K562 (cell line): ENCODE measurements at regions not wholly inside any gene's neighbourhood (a gene's known extent, or its start where the extent isn't known, plus 50 kb on each side); places are given as distances from the start of the nearest gene placed in this dataset.

Source experiments
- ATAC-seq: fragments of 200-7000 bp; cut with Tn5 transposase; 3 replicates; pipeline ENCODE4 v1.9.1; 2020; ENCODE audit warnings: moderate library complexity
- BruUV-seq: library from RNA; stranded (reverse); fragments of 400-500 nt; replicated peaks from 2 replicates; lab custom pipeline; 2021; lab: Mats Ljungman, UMichigan
- CTCF ChIA-PET: fragments of 300-600 bp; formaldehyde crosslinking; extraction: SDS; loops from one replicate; lab custom pipeline; 2021; ENCODE audit warnings: low intra/inter-chr PET ratio; lab: Yijun Ruan, JAX
- POLR2A ChIA-PET: fragments of 300-600, 350-650 bp; sonication (Branson Sonifier 250); formaldehyde crosslinking; extraction: SDS; loops from one replicate; lab custom pipeline; 2021; ENCODE audit warnings: antibody characterized with exemption, inconsistent platforms; lab: Yijun Ruan, JAX
- DNase-seq, 4 experiments: peaks; one replicate each; pipeline versions ENCODE4 v3.0.0 to v3.0.0-alpha.2; 2011 to 2018; ENCODE audit warnings: low spot score in 3 of 4, mixed read lengths in 3 of 4; ENCODE audit errors: extremely low read depth in 1 of 4
- FAIRE-seq: peaks from 2 replicates; lab custom pipeline; 2011; peaks lifted over from hg19 to GRCh38; lab: Jason Lieb, UNC
- H2AFZ ChIP-seq: 2 replicates; pipeline ENCODE4 v1.6.0; 2011; ENCODE audit warnings: low read depth, low read length, control low read depth, inconsistent platforms
- H3K27ac ChIP-seq: fragments of 200-600 bp; 3 replicates; pipeline ENCODE4 v1.8.0; 2011; ENCODE audit warnings: low read depth, mild to moderate bottlenecking, control low read depth, inconsistent platforms, low read length, moderate library complexity, mixed read lengths; ENCODE audit errors: extremely low read depth
- H3K27me3 ChIP-seq, 2 experiments: fragments of 300-600 bp in 1 of 2; 2 replicates in 1 of 2; 3 replicates in 1 of 2; pipeline versions ENCODE4 v1.6.0 to v1.8.0; 2011; ENCODE audit warnings: inconsistent platforms in 2 of 2, low read length in 2 of 2, mild to moderate bottlenecking in 1 of 2, mixed read lengths in 1 of 2, moderate library complexity in 1 of 2; ENCODE audit not compliant: control insufficient read depth in 2 of 2, insufficient read depth in 2 of 2
- H3K36me3 ChIP-seq: fragments of 300-600 bp; 3 replicates; pipeline ENCODE4 v1.8.0; 2011; ENCODE audit warnings: mild to moderate bottlenecking, low read length, inconsistent platforms; ENCODE audit not compliant: control insufficient read depth, insufficient read depth
- H3K4me1 ChIP-seq, 2 experiments: fragments of 200-600 bp in 1 of 2; replicated peaks in 1 of 2; 2 replicates in 1 of 2; 3 replicates in 1 of 2; pipeline versions ENCODE4 v1.5.1 to v1.8.0; 2011; ENCODE audit warnings: inconsistent platforms in 2 of 2, low read length in 2 of 2, mild to moderate bottlenecking in 1 of 2, mixed read lengths in 1 of 2, moderate library complexity in 1 of 2; ENCODE audit not compliant: control insufficient read depth in 2 of 2, insufficient read depth in 2 of 2
- H3K4me2 ChIP-seq: 2 replicates; pipeline ENCODE4 v1.6.1; 2011; ENCODE audit warnings: low read length, control low read depth, inconsistent platforms, mixed read lengths; ENCODE audit not compliant: insufficient read depth
- H3K4me3 ChIP-seq: fragments of 200-600 bp; sonication (generic), shearing (Covaris generic); 2 replicates; pipeline ENCODE4 v1.5.1; 2016; ENCODE audit warnings: control low read depth, inconsistent platforms
- H3K79me2 ChIP-seq: fragments of 200-600 bp; 3 replicates; pipeline ENCODE4 v1.8.0; 2011; ENCODE audit warnings: low read length, inconsistent platforms; ENCODE audit not compliant: control insufficient read depth, insufficient read depth
- H3K9ac ChIP-seq, 2 experiments: 2 replicates each; pipeline versions ENCODE4 v1.6.0 to v1.6.1; 2011; ENCODE audit warnings: low read depth in 2 of 2, low read length in 2 of 2, control low read depth in 1 of 2, inconsistent platforms in 1 of 2, mild to moderate bottlenecking in 1 of 2, mixed read lengths in 1 of 2; ENCODE audit not compliant: insufficient read depth in 1 of 2
- H3K9me1 ChIP-seq: one replicate; pipeline ENCODE4 v1.6.0; 2011; ENCODE audit warnings: inconsistent platforms, mild to moderate bottlenecking, low read length, moderate library complexity; ENCODE audit not compliant: control insufficient read depth, insufficient read depth
- H3K9me3 ChIP-seq: replicated peaks from 2 replicates; pipeline ENCODE4 v1.5.1; 2011; ENCODE audit warnings: low read depth, low read length, inconsistent platforms; ENCODE audit not compliant: control insufficient read depth, insufficient read depth
- H4K20me1 ChIP-seq: replicated peaks from 2 replicates; pipeline ENCODE4 v1.6.1; 2011; ENCODE audit warnings: low read length, inconsistent platforms, mixed read lengths; ENCODE audit not compliant: control insufficient read depth, insufficient read depth
- ARNT ChIP-seq, 2 experiments: fragments of 450-650 bp; IDR thresholded peaks; 2 replicates each; pipeline ENCODE4 v1.6.1; 2016; ENCODE audit warnings: mild to moderate bottlenecking in 1 of 2
- ATF6 ChIP-seq: sonication (generic); formaldehyde crosslinking; IDR thresholded peaks from 2 replicates; pipeline ENCODE4 v1.4.0; 2020; ENCODE audit warnings: mild to moderate bottlenecking, missing genetic modification reagents
- ELF2 ChIP-seq: fragments of 250-450 bp; sonication (Bioruptor Pico); IDR thresholded peaks from 2 replicates; pipeline ENCODE4 v1.5.0; 2021; ENCODE audit warnings: mild to moderate bottlenecking
- KAT8 ChIP-seq: fragments of 450-650 bp; IDR thresholded peaks from 2 replicates; pipeline ENCODE4 v1.6.1; 2016; ENCODE audit warnings: low read depth, mild to moderate bottlenecking
- L3MBTL2 ChIP-seq: fragments of 450-650 bp; IDR thresholded peaks from 2 replicates; pipeline ENCODE4 v1.6.1; 2016; ENCODE audit warnings: mild to moderate bottlenecking, moderate library complexity
- MTA2 ChIP-seq: fragments of 450-650 bp; IDR thresholded peaks from 2 replicates; pipeline ENCODE4 v1.6.1; 2016; ENCODE audit warnings: low read depth
- NFIX ChIP-seq: fragments of 250-450 bp; sonication (Bioruptor Pico); IDR thresholded peaks from 2 replicates; pipeline ENCODE4 v1.4.0; 2020; ENCODE audit warnings: low read depth, mild to moderate bottlenecking, moderate library complexity
- NR1H2 ChIP-seq: sonication (generic); formaldehyde crosslinking; IDR thresholded peaks from 2 replicates; pipeline ENCODE4 v1.4.0; 2020; ENCODE audit warnings: mild to moderate bottlenecking, missing genetic modification reagents
- PHTF2 ChIP-seq: fragments of 250-450 bp; sonication (Bioruptor Pico); IDR thresholded peaks from 2 replicates; pipeline ENCODE4 v1.5.0; 2021; ENCODE audit warnings: mild to moderate bottlenecking
- ZNF197 ChIP-seq: fragments of 200-800 bp; sonication (Bioruptor generic); IDR thresholded peaks from 2 replicates; pipeline ENCODE4 v1.6.1; 2016; ENCODE audit warnings: low read depth, missing genetic modification characterization, missing compliant biosample characterization
- ZNF253 ChIP-seq: fragments of 250-450 bp; sonication (Bioruptor Pico); conservative IDR thresholded peaks from 2 replicates; pipeline ENCODE4 v1.6.1; 2021; ENCODE audit warnings: mild to moderate bottlenecking
- ZNF41 ChIP-seq: fragments of 250-450 bp; sonication (Bioruptor Pico); conservative IDR thresholded peaks from 2 replicates; pipeline ENCODE4 v1.4.0; 2020; ENCODE audit warnings: mild to moderate bottlenecking
- WGBS: fragments of 100-300 bp; shearing (Covaris generic); methylation state at CpG from one replicate; pipeline ENCODE4 v1.1.6; 2016; ENCODE audit warnings: low coverage, mixed read lengths; ENCODE audit not compliant: insufficient coverage; ENCODE audit errors: missing lambda C conversion rate; 5-methylcytosine and 5-hydroxymethylcytosine counted together
- in situ Hi-C: fragments of 300-500 bp; cut with MboI; formaldehyde crosslinking; loops from 4 replicates; pipeline ENCODE4 v1.15.0; 2018; ENCODE audit warnings: inconsistent platforms, mixed read lengths
- intact Hi-C: fragments of 100-400 bp; cut with micrococcal nuclease; formaldehyde crosslinking; loops from 2 replicates; pipeline ENCODE4 v1.14.2; 2022
- TF ChIP-seq, protein P1 (sequence below): fragments of 200-800 bp; sonication (Bioruptor generic); IDR thresholded peaks from 2 replicates; pipeline ENCODE4 v1.6.1; 2016; ENCODE audit warnings: missing genetic modification characterization, missing compliant biosample characterization
- TF ChIP-seq, protein P2 (sequence below): fragments of 250-450 bp; sonication (Bioruptor Pico); IDR thresholded peaks from 2 replicates; pipeline ENCODE4 v1.5.0; 2021
- TF ChIP-seq, protein P3 (sequence below): sonication (generic); formaldehyde crosslinking; IDR thresholded peaks from 2 replicates; pipeline ENCODE4 v1.8.1; 2022; ENCODE audit warnings: missing genetic modification reagents

GRCh38 chr10:10497245-10497644, 520.4 kb upstream of the CELF2 start (continued):
- TF ChIP-seq, protein P1, sequence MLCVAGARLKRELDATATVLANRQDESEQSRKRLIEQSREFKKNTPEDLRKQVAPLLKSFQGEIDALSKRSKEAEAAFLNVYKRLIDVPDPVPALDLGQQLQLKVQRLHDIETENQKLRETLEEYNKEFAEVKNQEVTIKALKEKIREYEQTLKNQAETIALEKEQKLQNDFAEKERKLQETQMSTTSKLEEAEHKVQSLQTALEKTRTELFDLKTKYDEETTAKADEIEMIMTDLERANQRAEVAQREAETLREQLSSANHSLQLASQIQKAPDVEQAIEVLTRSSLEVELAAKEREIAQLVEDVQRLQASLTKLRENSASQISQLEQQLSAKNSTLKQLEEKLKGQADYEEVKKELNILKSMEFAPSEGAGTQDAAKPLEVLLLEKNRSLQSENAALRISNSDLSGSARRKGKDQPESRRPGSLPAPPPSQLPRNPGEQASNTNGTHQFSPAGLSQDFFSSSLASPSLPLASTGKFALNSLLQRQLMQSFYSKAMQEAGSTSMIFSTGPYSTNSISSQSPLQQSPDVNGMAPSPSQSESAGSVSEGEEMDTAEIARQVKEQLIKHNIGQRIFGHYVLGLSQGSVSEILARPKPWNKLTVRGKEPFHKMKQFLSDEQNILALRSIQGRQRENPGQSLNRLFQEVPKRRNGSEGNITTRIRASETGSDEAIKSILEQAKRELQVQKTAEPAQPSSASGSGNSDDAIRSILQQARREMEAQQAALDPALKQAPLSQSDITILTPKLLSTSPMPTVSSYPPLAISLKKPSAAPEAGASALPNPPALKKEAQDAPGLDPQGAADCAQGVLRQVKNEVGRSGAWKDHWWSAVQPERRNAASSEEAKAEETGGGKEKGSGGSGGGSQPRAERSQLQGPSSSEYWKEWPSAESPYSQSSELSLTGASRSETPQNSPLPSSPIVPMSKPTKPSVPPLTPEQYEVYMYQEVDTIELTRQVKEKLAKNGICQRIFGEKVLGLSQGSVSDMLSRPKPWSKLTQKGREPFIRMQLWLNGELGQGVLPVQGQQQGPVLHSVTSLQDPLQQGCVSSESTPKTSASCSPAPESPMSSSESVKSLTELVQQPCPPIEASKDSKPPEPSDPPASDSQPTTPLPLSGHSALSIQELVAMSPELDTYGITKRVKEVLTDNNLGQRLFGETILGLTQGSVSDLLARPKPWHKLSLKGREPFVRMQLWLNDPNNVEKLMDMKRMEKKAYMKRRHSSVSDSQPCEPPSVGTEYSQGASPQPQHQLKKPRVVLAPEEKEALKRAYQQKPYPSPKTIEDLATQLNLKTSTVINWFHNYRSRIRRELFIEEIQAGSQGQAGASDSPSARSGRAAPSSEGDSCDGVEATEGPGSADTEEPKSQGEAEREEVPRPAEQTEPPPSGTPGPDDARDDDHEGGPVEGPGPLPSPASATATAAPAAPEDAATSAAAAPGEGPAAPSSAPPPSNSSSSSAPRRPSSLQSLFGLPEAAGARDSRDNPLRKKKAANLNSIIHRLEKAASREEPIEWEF (CRISPR knock-in tag) = no peak
- no peak for TF ChIP-seq KAT8
- TF ChIP-seq NR1H2 = no peak
- no peak for TF ChIP-seq ZNF253 (CRISPR knock-in tag)

- no peak overlapping the region for H3K4me2 ChIP-seq
- no peaks in the 10 kb centered on the region for H4K20me1 ChIP-seq
- WGBS = 0% methylated on average over 3 of the region's 3 CpGs
- no peak overlapping the region for H3K27ac ChIP-seq
- H3K4me1 ChIP-seq = no peaks in the 10 kb centered on the region
- BruUV-seq = no TSS peak
- intact Hi-C loops = no loop called here
- ChIA-PET CTCF (no interaction called here), POLR2A (no interaction called here)
- DNase-seq (no peak), ATAC-seq (no peak), FAIRE-seq (no peak)
- no peak overlapping the region for H3K9ac ChIP-seq
- no peak overlapping the region for H3K4me3 ChIP-seq
- H3K79me2 ChIP-seq = no peaks in the 10 kb centered on the region
- in situ Hi-C loops = no loop called here
- no peaks in the 10 kb centered on the region for H3K36me3 ChIP-seq
- no peak overlapping the region for H2AFZ ChIP-seq
- no peaks in the 10 kb centered on the region for H3K9me1 ChIP-seq
- H3K27me3 ChIP-seq = no peaks in the 10 kb centered on the region
- no peaks in the 10 kb centered on the region for H3K9me3 ChIP-seq
- TF ChIP-seq NFIX (CRISPR knock-in tag) (no peak), MTA2 (no peak), PHTF2 (CRISPR knock-in tag) (no peak), ZNF197 (no peak), ELF2 (no peak), ARNT (IDR thresholded peaks at IDR 0.05) (no peak), ZNF41 (CRISPR knock-in tag) (no peak), ATF6 (CRISPR knock-in tag) (no peak), L3MBTL2 (no peak)
- TF ChIP-seq, protein P2, sequence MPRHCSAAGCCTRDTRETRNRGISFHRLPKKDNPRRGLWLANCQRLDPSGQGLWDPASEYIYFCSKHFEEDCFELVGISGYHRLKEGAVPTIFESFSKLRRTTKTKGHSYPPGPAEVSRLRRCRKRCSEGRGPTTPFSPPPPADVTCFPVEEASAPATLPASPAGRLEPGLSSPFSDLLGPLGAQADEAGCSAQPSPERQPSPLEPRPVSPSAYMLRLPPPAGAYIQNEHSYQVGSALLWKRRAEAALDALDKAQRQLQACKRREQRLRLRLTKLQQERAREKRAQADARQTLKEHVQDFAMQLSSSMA (CRISPR knock-in tag) = no peak
- TF ChIP-seq, protein P3, sequence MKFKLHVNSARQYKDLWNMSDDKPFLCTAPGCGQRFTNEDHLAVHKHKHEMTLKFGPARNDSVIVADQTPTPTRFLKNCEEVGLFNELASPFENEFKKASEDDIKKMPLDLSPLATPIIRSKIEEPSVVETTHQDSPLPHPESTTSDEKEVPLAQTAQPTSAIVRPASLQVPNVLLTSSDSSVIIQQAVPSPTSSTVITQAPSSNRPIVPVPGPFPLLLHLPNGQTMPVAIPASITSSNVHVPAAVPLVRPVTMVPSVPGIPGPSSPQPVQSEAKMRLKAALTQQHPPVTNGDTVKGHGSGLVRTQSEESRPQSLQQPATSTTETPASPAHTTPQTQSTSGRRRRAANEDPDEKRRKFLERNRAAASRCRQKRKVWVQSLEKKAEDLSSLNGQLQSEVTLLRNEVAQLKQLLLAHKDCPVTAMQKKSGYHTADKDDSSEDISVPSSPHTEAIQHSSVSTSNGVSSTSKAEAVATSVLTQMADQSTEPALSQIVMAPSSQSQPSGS (CRISPR knock-in tag) = no peak
Measured at GRCh38 chr10:10498781-10499180, 518.9 kb upstream of the CELF2 start.
